HG02798 (cell line): ENCODE measurements at regions not wholly inside any gene's neighbourhood (a gene's known extent, or its start where the extent isn't known, plus 50 kb on each side); places are given as distances from the start of the nearest gene placed in this dataset.

Experiments used
- ATAC-seq: cut with Tn5 transposase; IDR thresholded peaks from one replicate; pipeline ENCODE4 v1.9.1; 2021; ENCODE audit warnings: mild to moderate bottlenecking; ENCODE audit not compliant: unreplicated experiment, poor library complexity

GRCh38 chr4:121228848-121229247 is 64.7 kb upstream of the TNIP3 start:
- ATAC-seq, result no peak

- ATAC-seq, result peak; percentile 79
Observed at GRCh38 chr4:121227341-121227792, 63.2 kb upstream of the TNIP3 start.

GRCh38 chr4:121226362-121226761 is 62.2 kb upstream of the TNIP3 start:
- ATAC-seq, result no peak

DNA sequence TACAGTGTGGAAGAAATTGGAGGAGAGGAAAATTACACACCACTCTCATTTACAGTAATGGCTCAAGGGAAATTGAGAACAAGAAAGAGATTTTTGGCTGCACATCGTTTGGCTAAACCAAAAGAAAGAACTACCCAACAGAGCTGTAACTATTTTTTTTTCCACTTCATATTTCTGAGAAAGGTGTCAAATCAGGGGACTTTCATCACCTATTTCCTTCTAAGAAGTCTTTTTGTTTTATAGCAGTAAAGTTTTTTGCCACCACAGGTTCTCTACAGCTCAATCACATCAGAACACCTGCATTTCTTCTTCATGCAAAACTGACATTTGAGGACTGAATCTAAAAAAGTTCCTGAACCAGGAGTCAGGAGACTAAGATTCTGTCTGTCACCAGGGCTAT is 57.5 kb upstream of the TNIP3 start:
- ATAC-seq, result no peak

DNA sequence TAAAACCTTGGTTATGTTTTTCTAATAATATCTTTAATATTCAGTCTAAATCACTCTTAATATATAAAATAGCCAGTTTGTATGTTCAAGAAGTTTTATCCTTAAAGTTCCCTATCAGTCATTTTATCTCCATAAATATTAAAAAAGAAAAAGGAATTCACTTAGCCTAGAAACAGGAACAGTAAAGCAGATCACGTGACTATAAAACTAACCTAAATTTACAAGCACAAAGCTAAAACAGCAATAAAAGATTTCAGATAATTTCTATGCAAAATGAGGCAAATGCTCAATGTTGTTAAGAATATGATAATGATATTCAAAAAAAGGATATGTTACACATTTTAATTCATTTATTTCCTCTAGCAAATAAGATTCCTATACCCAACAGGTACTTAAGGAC is 57.1 kb upstream of the TNIP3 start:
- no peak for ATAC-seq

- no peak for ATAC-seq
Observed at GRCh38 chr4:121220698-121221097, 56.6 kb upstream of the TNIP3 start.

GRCh38 chr4:121219227-121219626 is 55.1 kb upstream of the TNIP3 start:
- ATAC-seq, result no peak

GRCh38 chr4:121217351-121217750 is 53.2 kb upstream of the TNIP3 start:
- ATAC-seq, result no peak

DNA sequence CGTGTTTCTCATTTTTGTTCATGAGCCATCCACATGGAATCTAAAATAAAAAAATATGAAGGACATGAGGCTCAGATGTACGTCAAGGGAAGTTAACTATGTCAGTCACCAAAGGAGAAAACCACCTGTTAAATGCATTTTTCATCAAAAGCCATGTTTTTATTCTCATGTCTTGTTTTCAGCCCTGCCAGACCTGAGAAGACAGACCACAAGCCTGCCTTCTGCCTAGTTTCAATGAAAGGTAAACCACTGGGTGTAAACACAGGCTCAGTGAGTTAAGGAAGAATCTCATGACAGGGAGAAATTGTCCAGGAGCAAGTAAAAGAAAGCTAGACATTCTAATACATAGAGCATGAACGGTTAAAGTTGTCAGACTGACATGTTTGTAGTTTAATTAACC is 52.3 kb upstream of the TNIP3 start:
- ATAC-seq, result peak; percentile 46

DNA sequence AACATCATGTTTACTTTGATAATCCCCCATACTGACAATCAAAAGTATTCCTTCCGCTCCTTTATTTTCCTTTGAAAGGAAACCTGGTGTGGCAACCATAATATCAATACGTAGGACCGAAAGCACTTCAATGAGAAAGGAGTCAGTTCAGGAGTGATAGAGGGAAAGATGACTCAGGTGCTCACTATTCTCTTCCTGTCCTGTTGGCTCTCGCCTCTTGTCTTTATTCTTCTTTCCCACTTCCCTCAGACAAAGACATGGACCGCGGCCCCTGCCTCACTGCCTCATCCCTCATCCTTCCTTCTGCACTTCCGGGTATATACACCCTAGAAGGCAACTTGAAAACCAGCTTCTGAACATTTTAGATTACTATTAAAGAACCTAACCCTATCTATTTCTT is 49.8 kb upstream of the TNIP3 start:
- ATAC-seq, result no peak
